ENCODE measurements at regions not wholly inside any gene's neighbourhood (a gene's known extent, or its start where the extent isn't known, plus 50 kb on each side); places are given as distances from the start of the nearest gene placed in this dataset.

DNA sequence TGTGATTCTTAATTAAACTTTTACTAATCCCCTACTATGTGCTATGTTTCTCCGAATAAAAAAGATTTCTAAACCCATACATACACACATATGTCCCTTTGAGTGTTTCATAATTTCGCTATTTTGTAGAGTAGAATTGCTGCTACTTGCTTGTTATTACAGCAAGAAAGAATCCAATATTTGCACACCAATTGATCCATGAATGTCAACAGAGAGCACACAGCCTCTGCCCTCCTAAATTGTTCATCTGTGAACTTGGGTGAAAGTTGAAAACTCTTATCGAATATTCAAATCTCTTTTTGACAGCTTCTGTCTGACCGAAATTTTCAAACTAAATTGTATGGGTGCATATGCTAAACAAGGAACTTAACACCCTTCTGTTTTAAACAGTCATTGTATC, 83.4 kb upstream of the RASEF start:
- no peaks in the 10 kb centered on the region for H3K36me3 ChIP-seq (ENCODE audit: control insufficient read depth, insufficient read depth, low read length)
- DNase-seq (ENCODE audit: extremely low read depth, insufficient read length), result no peak
- TF ChIP-seq, protein P1, sequence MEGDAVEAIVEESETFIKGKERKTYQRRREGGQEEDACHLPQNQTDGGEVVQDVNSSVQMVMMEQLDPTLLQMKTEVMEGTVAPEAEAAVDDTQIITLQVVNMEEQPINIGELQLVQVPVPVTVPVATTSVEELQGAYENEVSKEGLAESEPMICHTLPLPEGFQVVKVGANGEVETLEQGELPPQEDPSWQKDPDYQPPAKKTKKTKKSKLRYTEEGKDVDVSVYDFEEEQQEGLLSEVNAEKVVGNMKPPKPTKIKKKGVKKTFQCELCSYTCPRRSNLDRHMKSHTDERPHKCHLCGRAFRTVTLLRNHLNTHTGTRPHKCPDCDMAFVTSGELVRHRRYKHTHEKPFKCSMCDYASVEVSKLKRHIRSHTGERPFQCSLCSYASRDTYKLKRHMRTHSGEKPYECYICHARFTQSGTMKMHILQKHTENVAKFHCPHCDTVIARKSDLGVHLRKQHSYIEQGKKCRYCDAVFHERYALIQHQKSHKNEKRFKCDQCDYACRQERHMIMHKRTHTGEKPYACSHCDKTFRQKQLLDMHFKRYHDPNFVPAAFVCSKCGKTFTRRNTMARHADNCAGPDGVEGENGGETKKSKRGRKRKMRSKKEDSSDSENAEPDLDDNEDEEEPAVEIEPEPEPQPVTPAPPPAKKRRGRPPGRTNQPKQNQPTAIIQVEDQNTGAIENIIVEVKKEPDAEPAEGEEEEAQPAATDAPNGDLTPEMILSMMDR (IDR thresholded peaks at IDR 0.05; ENCODE audit: insufficient read depth, low read length, poor library complexity, severe bottlenecking), result no peak
- H3K4me3 ChIP-seq (replicated peaks; ENCODE audit: low read depth, low read length), result no peak overlapping the region
- H3K27me3 ChIP-seq (replicated peaks; ENCODE audit: control insufficient read depth, insufficient read depth, low read length), result no peaks in the 10 kb centered on the region

DNA sequence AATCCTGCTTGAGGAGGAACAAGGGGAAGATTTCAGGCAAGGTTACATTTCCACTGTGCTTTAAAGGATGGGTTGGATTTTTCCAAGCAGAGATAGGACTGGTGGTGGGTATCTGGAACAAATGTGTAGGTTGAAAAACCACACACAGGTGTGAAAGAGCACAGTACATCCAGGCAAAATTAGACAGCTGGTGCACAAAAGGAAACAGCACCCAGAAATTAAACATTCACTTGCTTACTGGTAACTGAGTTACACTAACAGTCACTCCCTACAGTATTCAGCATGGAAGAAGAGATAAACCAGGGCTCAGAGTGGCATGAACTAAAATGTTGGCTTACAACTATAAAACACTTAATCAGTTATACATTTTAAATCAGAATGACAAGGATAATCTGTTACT, 81.5 kb upstream of the RASEF start:
- no peak for DNase-seq (ENCODE audit: extremely low read depth, insufficient read length)
- TF ChIP-seq, protein P1 (IDR thresholded peaks at IDR 0.05; ENCODE audit: insufficient read depth, low read length, poor library complexity, severe bottlenecking), result no peak

DNA sequence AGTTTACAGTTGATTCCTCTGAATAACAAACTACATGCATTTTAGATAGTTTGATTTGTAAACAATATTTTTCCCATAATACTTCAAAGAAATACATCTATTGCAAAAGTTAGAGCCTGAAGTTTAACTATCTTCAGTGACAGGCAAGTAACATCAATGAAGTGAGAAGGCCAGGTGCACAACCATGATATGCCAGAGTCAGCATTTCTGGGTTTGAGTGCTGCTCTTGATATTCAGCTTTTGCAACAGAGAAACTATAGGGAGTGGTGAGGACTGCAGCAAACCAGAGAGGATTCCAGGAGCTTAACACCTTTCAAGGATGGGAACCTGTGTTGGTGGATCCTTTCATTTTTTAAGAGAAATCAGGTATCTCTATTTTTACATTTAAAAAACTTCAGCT, 79.4 kb upstream of the RASEF start:
- DNase-seq (ENCODE audit: extremely low read depth, insufficient read length), result no peak
- H3K4me3 ChIP-seq (replicated peaks; ENCODE audit: low read depth, low read length), result no peak overlapping the region
- H3K36me3 ChIP-seq (ENCODE audit: control insufficient read depth, insufficient read depth, low read length), result no peaks in the 10 kb centered on the region
- no peaks in the 10 kb centered on the region for H3K27me3 ChIP-seq (replicated peaks; ENCODE audit: control insufficient read depth, insufficient read depth, low read length)
- TF ChIP-seq, protein P1 (IDR thresholded peaks at IDR 0.05; ENCODE audit: insufficient read depth, low read length, poor library complexity, severe bottlenecking), result no peak

More for the DNA sequence above, 81.5 kb upstream of the RASEF start:
- no peaks in the 10 kb centered on the region for H3K27me3 ChIP-seq (replicated peaks; ENCODE audit: control insufficient read depth, insufficient read depth, low read length)
- H3K36me3 ChIP-seq (ENCODE audit: control insufficient read depth, insufficient read depth, low read length), result no peaks in the 10 kb centered on the region
- no peak overlapping the region for H3K4me3 ChIP-seq (replicated peaks; ENCODE audit: low read depth, low read length)

DNA sequence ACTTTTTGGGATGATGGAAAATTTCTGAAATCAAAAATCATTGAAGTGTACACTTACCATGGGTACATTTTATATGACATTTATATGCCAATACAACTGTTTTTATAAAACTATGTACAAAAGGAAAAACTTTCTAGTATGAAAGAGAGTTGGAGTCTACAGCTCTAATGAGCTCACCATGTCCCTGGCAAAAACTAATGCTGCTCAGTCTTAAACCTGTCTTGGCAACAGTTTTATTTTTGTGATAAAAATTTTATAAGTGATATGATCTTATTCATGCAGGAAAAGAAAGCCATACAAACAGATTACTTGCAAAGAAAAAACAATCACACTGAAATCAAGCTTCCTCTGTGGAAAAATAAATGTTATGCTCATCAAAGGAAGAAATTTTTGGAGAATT, 78.9 kb upstream of the RASEF start:
- no peak for DNase-seq (ENCODE audit: extremely low read depth, insufficient read length)
- Histone ChIP-seq H3K4me3 (replicated peaks; ENCODE audit: low read depth, low read length) (no peak overlapping the region), H3K36me3 (ENCODE audit: control insufficient read depth, insufficient read depth, low read length) (no peaks in the 10 kb centered on the region), H3K27me3 (replicated peaks; ENCODE audit: control insufficient read depth, insufficient read depth, low read length) (no peaks in the 10 kb centered on the region)
- TF ChIP-seq, protein P1 (IDR thresholded peaks at IDR 0.05; ENCODE audit: insufficient read depth, low read length, poor library complexity, severe bottlenecking), result no peak

DNA sequence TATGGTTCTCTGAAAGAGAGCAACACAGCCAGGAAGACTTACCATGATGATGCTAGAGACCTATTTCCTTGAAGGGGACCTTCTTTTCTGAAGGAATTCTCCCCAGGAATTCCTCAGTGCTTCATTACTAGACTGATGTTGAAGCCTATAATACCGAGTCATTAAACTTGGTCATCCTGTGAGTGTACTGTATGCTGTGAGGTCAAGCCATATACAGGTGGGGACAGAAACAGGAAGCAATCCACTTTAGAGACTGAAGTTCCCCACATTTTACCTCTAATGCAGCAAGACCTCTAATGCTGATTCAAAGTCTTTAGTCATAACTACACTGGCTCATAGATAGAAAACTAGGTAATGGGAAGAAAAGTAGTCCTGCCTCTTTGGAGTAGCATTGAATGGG, 77.1 kb upstream of the RASEF start:
- TF ChIP-seq, protein P1 (IDR thresholded peaks at IDR 0.05; ENCODE audit: insufficient read depth, low read length, poor library complexity, severe bottlenecking), result no peak
- no peaks in the 10 kb centered on the region for H3K27me3 ChIP-seq (replicated peaks; ENCODE audit: control insufficient read depth, insufficient read depth, low read length)
- H3K36me3 ChIP-seq (ENCODE audit: control insufficient read depth, insufficient read depth, low read length), result no peaks in the 10 kb centered on the region
- H3K4me3 ChIP-seq (replicated peaks; ENCODE audit: low read depth, low read length), result no peak overlapping the region
- DNase-seq (ENCODE audit: extremely low read depth, insufficient read length), result no peak

DNA sequence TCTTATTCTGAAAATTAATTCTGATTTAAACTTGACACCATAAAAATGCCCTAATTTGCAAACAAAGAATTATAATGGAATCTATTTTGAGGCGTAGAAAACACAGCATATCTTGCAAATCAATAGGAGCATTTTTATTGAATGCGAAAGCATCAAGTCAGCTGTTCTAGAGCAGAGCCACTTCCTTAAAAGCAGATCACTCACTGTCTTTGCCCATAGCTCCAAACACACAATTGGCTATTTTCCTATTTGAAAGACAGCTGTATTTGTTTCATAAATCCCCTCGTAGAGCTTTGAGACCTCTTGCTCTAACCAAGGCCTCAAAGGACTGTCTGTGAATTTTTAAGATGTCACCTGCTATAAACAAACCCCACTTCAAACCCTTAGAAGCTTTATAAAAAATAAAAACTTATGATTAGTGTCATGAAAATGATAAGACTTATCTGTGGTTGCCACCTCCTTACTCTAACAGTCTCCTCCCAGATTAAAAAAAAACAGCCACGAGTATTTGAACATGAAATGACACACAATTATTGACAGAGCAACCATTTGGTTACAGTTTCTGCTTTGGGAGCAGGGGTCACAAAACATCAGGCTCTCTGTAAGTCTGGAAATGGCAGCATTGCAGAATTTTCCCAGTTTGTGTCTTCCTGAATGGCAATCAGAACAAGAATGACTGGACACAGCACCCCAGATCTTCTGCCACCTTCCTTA, 75.6 kb upstream of the RASEF start:
- no peak for DNase-seq (ENCODE audit: extremely low read depth, insufficient read length)

More for the DNA sequence above, 75.6 kb upstream of the RASEF start:
- Histone ChIP-seq H3K36me3 (ENCODE audit: control insufficient read depth, insufficient read depth, low read length) (no peaks in the 10 kb centered on the region), H3K27me3 (replicated peaks; ENCODE audit: control insufficient read depth, insufficient read depth, low read length) (no peaks in the 10 kb centered on the region), H3K4me3 (replicated peaks; ENCODE audit: low read depth, low read length) (no peak overlapping the region)
- TF ChIP-seq, protein P1 (IDR thresholded peaks at IDR 0.05; ENCODE audit: insufficient read depth, low read length, poor library complexity, severe bottlenecking), result no peak

All from GM06990 (cell line).